GM18507 (cell line): ENCODE measurements at regions not wholly inside any gene's neighbourhood (a gene's known extent, or its start where the extent isn't known, plus 50 kb on each side); places are given as distances from the start of the nearest gene placed in this dataset.
"Not testable (repeated sequence)": the region's sequence is repeated elsewhere in the genome, so short reads cannot be mapped to it uniquely, and the experiment has no call there.

Source experiments
- DNase-seq: peaks from one replicate; pipeline ENCODE4 v3.0.0; 2011; ENCODE audit warnings: low read depth; ENCODE audit not compliant: insufficient read length; ENCODE audit errors: extremely low spot score
- FAIRE-seq: peaks from 2 replicates; lab custom pipeline; 2011; peaks lifted over from hg19 to GRCh38; lab: Jason Lieb, UNC

- DNase-seq (no peak), FAIRE-seq (no peak)
Observed at GRCh38 chr11:82246926-82247325, 486.7 kb downstream of the FAM181B start.

GRCh38 chr11:82239498-82239897, 494.2 kb downstream of the FAM181B start:
- FAIRE-seq (no peak), DNase-seq (no peak)

GRCh38 chr11:82234256-82234655, 499.4 kb downstream of the FAM181B start:
- no peak for DNase-seq
- no peak for FAIRE-seq

GRCh38 chr11:82233201-82233600, 500.5 kb downstream of the FAM181B start:
- DNase-seq: no peak
- no peak for FAIRE-seq

- no peak for DNase-seq
- peak; percentile 48 for FAIRE-seq
Observed at GRCh38 chr11:82229341-82229740, 504.3 kb downstream of the FAM181B start.

GRCh38 chr11:82225930-82226329, 507.7 kb downstream of the FAM181B start:
- DNase-seq: no peak
- FAIRE-seq: no peak

- FAIRE-seq (no peak), DNase-seq (no peak)
Observed at GRCh38 chr11:82225502-82225901, 508.2 kb downstream of the FAM181B start.

GRCh38 chr11:82216927-82217570, 516.6 kb downstream of the FAM181B start:
- DNase-seq: no peak
- no peak for FAIRE-seq

- FAIRE-seq: no peak
Observed at GRCh38 chr11:82210011-82210410, 523.7 kb downstream of the FAM181B start.

GRCh38 chr11:82195283-82195682, 538.4 kb downstream of the FAM181B start:
- DNase-seq (no peak), FAIRE-seq (no peak)

More at GRCh38 chr11:82210011-82210410, 523.7 kb downstream of the FAM181B start:
- DNase-seq: no peak

- DNase-seq: no peak
Observed at GRCh38 chr11:82194521-82194920, 539.1 kb downstream of the FAM181B start.

GRCh38 chr11:82191695-82192094, 542.0 kb downstream of the FAM181B start:
- no peak for FAIRE-seq
- DNase-seq: no peak

More at GRCh38 chr11:82194521-82194920, 539.1 kb downstream of the FAM181B start:
- FAIRE-seq: no peak

- no peak for DNase-seq
- no peak for FAIRE-seq
Observed at GRCh38 chr11:82185925-82186324, 547.7 kb downstream of the FAM181B start.

GRCh38 chr11:82184966-82185365, 548.7 kb downstream of the FAM181B start:
- no peak for DNase-seq
- no peak for FAIRE-seq

GRCh38 chr11:82183346-82183745, 550.3 kb downstream of the FAM181B start:
- no peak for DNase-seq
- no peak for FAIRE-seq

- DNase-seq, FAIRE-seq: not testable (repeated sequence)
Observed at GRCh38 chr11:82182697-82183096, 551.0 kb downstream of the FAM181B start.

GRCh38 chr11:82181796-82182195, 551.9 kb downstream of the FAM181B start:
- not testable (repeated sequence) for DNase-seq, FAIRE-seq

GRCh38 chr11:82176945-82177344, 556.7 kb downstream of the FAM181B start:
- no peak for FAIRE-seq
- no peak for DNase-seq

GRCh38 chr11:82176365-82176764, 557.3 kb downstream of the FAM181B start:
- FAIRE-seq: no peak
- no peak for DNase-seq

- no peak for FAIRE-seq
Observed at GRCh38 chr11:82174610-82175009, 559.1 kb downstream of the FAM181B start.

GRCh38 chr11:82146789-82147188, 586.9 kb downstream of the FAM181B start:
- DNase-seq: no peak
- FAIRE-seq: no peak

More at GRCh38 chr11:82174610-82175009, 559.1 kb downstream of the FAM181B start:
- DNase-seq: no peak

- no peak for DNase-seq
- no peak for FAIRE-seq
Observed at GRCh38 chr11:82118946-82119345, 614.7 kb downstream of the FAM181B start.
